IPS-18c (cell line): ENCODE measurements at regions not wholly inside any gene's neighbourhood (a gene's known extent, or its start where the extent isn't known, plus 50 kb on each side); places are given as distances from the start of the nearest gene placed in this dataset.

ENCODE experiments used
- H3K4me3 ChIP-seq: 2 replicates; pipeline ENCODE4 v1.7.0; 2013; ENCODE audit warnings: low read depth, mild to moderate bottlenecking, low read length, moderate library complexity; ENCODE audit not compliant: insufficient read depth
- H3K9me3 ChIP-seq: one replicate; pipeline ENCODE4 v1.6.1; 2013; ENCODE audit warnings: mild to moderate bottlenecking, low read length, moderate library complexity; ENCODE audit not compliant: control insufficient read depth, insufficient read depth

GRCh38 chr5:58362135-58362534 is 97.8 kb downstream of the PLK2 start:
- no peak overlapping the region for H3K4me3 ChIP-seq
- no peaks in the 10 kb centered on the region for H3K9me3 ChIP-seq

GRCh38 chr5:58360794-58361193 is 99.1 kb downstream of the PLK2 start:
- Histone ChIP-seq H3K4me3 (no peak overlapping the region), H3K9me3 (no peaks in the 10 kb centered on the region)

GRCh38 chr5:58359981-58360380 is 99.9 kb downstream of the PLK2 start:
- Histone ChIP-seq H3K9me3 (no peaks in the 10 kb centered on the region), H3K4me3 (no peak overlapping the region)

GRCh38 chr5:58358501-58359178 is 101.2 kb downstream of the PLK2 start:
- no peaks in the 10 kb centered on the region for H3K9me3 ChIP-seq
- no peak overlapping the region for H3K4me3 ChIP-seq

- Histone ChIP-seq H3K9me3 (no peaks in the 10 kb centered on the region), H3K4me3 (no peak overlapping the region)
Observed at GRCh38 chr5:58357799-58358500, 101.9 kb downstream of the PLK2 start.

- Histone ChIP-seq H3K4me3 (no peak overlapping the region), H3K9me3 (no peaks in the 10 kb centered on the region)
Observed at GRCh38 chr5:58357121-58357520, 102.8 kb downstream of the PLK2 start.

- H3K9me3 ChIP-seq, result no peaks in the 10 kb centered on the region
- no peak overlapping the region for H3K4me3 ChIP-seq
Observed at GRCh38 chr5:58356662-58357061, 103.2 kb downstream of the PLK2 start.

GRCh38 chr5:58354827-58355226 is 105.1 kb downstream of the PLK2 start:
- H3K4me3 ChIP-seq, result no peak overlapping the region
- H3K9me3 ChIP-seq, result no peaks in the 10 kb centered on the region

- no peaks in the 10 kb centered on the region for H3K9me3 ChIP-seq
- H3K4me3 ChIP-seq, result no peak overlapping the region
Observed at GRCh38 chr5:58353992-58354391, 105.9 kb downstream of the PLK2 start.

- no peaks in the 10 kb centered on the region for H3K9me3 ChIP-seq
- no peak overlapping the region for H3K4me3 ChIP-seq
Observed at GRCh38 chr5:58351190-58351589, 108.7 kb downstream of the PLK2 start.

GRCh38 chr5:58348996-58349728 is 110.7 kb downstream of the PLK2 start:
- Histone ChIP-seq H3K4me3 (no peak overlapping the region), H3K9me3 (no peaks in the 10 kb centered on the region)

- H3K4me3 ChIP-seq, result no peak overlapping the region
Observed at GRCh38 chr5:58346041-58346440, 113.8 kb downstream of the PLK2 start.

GRCh38 chr5:58341476-58341875 is 118.4 kb downstream of the PLK2 start:
- no peaks in the 10 kb centered on the region for H3K9me3 ChIP-seq
- H3K4me3 ChIP-seq, result no peak overlapping the region

More at GRCh38 chr5:58346041-58346440, 113.8 kb downstream of the PLK2 start:
- H3K9me3 ChIP-seq, result no peaks in the 10 kb centered on the region

- Histone ChIP-seq H3K4me3 (no peak overlapping the region), H3K9me3 (no peaks in the 10 kb centered on the region)
Observed at GRCh38 chr5:58335518-58335917, 124.4 kb downstream of the PLK2 start.

- H3K4me3 ChIP-seq, result no peak overlapping the region
- H3K9me3 ChIP-seq, result no peaks in the 10 kb centered on the region
Observed at GRCh38 chr5:58334035-58334434, 125.9 kb downstream of the PLK2 start.

GRCh38 chr5:58330781-58331180 is 129.1 kb downstream of the PLK2 start:
- no peaks in the 10 kb centered on the region for H3K9me3 ChIP-seq
- no peak overlapping the region for H3K4me3 ChIP-seq

- Histone ChIP-seq H3K9me3 (no peaks in the 10 kb centered on the region), H3K4me3 (no peak overlapping the region)
Observed at GRCh38 chr5:58327289-58327688, 132.6 kb downstream of the PLK2 start.

- Histone ChIP-seq H3K9me3 (no peaks in the 10 kb centered on the region), H3K4me3 (no peak overlapping the region)
Observed at GRCh38 chr5:58326022-58326421, 133.9 kb downstream of the PLK2 start.
